DOHH2 (cell line): ENCODE measurements at regions not wholly inside any gene's neighbourhood (a gene's known extent, or its start where the extent isn't known, plus 50 kb on each side); places are given as distances from the start of the nearest gene placed in this dataset.

Source experiments
- EZH2phosphoT487 ChIP-seq: fragments of 200-600 bp; sonication (generic); IDR thresholded peaks from 2 replicates; pipeline ENCODE4 v1.6.1; 2017; ENCODE audit warnings: borderline replicate concordance, mild to moderate bottlenecking, antibody characterized with exemption, low read length, moderate library complexity, mixed read lengths
- TF ChIP-seq, protein P1 (sequence below): fragments of 200-600 bp; sonication (generic); IDR thresholded peaks from one replicate; pipeline ENCODE4 v1.5.1; 2014; ENCODE audit warnings: antibody characterized with exemption, mild to moderate bottlenecking, low read depth, low read length; ENCODE audit not compliant: poor library complexity, severe bottlenecking

GRCh38 chr3:59443618-59444293 is 393.9 kb upstream of the CFAP20DC start:
- TF ChIP-seq, protein P1, sequence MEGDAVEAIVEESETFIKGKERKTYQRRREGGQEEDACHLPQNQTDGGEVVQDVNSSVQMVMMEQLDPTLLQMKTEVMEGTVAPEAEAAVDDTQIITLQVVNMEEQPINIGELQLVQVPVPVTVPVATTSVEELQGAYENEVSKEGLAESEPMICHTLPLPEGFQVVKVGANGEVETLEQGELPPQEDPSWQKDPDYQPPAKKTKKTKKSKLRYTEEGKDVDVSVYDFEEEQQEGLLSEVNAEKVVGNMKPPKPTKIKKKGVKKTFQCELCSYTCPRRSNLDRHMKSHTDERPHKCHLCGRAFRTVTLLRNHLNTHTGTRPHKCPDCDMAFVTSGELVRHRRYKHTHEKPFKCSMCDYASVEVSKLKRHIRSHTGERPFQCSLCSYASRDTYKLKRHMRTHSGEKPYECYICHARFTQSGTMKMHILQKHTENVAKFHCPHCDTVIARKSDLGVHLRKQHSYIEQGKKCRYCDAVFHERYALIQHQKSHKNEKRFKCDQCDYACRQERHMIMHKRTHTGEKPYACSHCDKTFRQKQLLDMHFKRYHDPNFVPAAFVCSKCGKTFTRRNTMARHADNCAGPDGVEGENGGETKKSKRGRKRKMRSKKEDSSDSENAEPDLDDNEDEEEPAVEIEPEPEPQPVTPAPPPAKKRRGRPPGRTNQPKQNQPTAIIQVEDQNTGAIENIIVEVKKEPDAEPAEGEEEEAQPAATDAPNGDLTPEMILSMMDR, result no peak
- TF ChIP-seq EZH2phosphoT487, result no peak
